GM23338 (cell line): ENCODE measurements at regions not wholly inside any gene's neighbourhood (a gene's known extent, or its start where the extent isn't known, plus 50 kb on each side); places are given as distances from the start of the nearest gene placed in this dataset.

ENCODE experiments used
- CTCF ChIP-seq, 2 experiments: fragments of 200-600 bp in 1 of 2; sonication (generic) in 1 of 2; conservative IDR thresholded peaks; 2 replicates each; pipeline versions ENCODE4 v1.5.1 to v1.6.1; 2016 to 2017; ENCODE audit warnings: antibody characterized with exemption in 2 of 2, low read depth in 2 of 2, mild to moderate bottlenecking in 2 of 2, moderate library complexity in 1 of 2
- REST ChIP-seq: IDR thresholded peaks from one replicate; pipeline ENCODE4 v1.6.1; 2018; ENCODE audit warnings: antibody characterized with exemption; ENCODE audit not compliant: unreplicated experiment

- no peak for TF ChIP-seq CTCF (conservative IDR thresholded peaks at IDR 0.05; ENCODE audit: low read depth in 2 of 2)
- no peak for TF ChIP-seq REST
Observed at GRCh38 chr20:62570897-62571668, 71.2 kb upstream of the SLCO4A1 start.
